ENCODE measurements at regions not wholly inside any gene's neighbourhood (a gene's known extent, or its start where the extent isn't known, plus 50 kb on each side); places are given as distances from the start of the nearest gene placed in this dataset.

GRCh38 chr7:86002858-86003257, 640.9 kb upstream of the GRM3 start:
- Histone ChIP-seq H3K27me3 (no peaks in the 10 kb centered on the region), H3K4me3 (no peak overlapping the region), H3K4me1 (no peaks in the 10 kb centered on the region), H3K27ac (no peak overlapping the region), H3K9me3 (peaks cover 0 to 42% of the 10 kb centered on the region in 2 donors), H3K36me3 (no peaks in the 10 kb centered on the region)
- intact Hi-C loops (cut with DNase I), result no loop called here
- DNase-seq, result no peak
- TF ChIP-seq, protein P1, sequence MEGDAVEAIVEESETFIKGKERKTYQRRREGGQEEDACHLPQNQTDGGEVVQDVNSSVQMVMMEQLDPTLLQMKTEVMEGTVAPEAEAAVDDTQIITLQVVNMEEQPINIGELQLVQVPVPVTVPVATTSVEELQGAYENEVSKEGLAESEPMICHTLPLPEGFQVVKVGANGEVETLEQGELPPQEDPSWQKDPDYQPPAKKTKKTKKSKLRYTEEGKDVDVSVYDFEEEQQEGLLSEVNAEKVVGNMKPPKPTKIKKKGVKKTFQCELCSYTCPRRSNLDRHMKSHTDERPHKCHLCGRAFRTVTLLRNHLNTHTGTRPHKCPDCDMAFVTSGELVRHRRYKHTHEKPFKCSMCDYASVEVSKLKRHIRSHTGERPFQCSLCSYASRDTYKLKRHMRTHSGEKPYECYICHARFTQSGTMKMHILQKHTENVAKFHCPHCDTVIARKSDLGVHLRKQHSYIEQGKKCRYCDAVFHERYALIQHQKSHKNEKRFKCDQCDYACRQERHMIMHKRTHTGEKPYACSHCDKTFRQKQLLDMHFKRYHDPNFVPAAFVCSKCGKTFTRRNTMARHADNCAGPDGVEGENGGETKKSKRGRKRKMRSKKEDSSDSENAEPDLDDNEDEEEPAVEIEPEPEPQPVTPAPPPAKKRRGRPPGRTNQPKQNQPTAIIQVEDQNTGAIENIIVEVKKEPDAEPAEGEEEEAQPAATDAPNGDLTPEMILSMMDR (IDR thresholded peaks at IDR 0.05), result no peak
- ATAC-seq, result no peak

DNA sequence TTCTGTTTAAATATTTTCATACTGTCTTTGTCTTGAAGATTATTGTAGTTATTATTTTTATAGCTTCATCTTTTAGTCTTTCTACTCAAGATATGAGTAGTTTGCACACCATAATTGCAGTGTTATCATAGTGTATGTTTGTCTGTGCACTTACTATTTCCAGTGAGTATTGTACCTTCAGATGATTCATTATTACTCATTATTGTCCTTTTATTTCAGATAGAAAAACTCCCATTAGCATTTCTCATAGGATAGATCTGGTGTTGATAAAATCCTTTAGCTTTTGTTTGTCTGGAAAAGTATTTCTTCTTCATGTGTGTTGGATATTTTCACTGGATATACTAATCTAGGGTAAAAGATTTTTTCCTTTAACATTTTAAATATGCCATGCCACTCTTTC, 646.2 kb upstream of the GRM3 start:
- no peaks in the 10 kb centered on the region for H3K4me1 ChIP-seq
- TF ChIP-seq, protein P1 (IDR thresholded peaks at IDR 0.05), result no peak

GRCh38 chr7:85995101-85995500, 648.6 kb upstream of the GRM3 start:
- TF ChIP-seq, protein P1 (IDR thresholded peaks at IDR 0.05), result no peak
- intact Hi-C loops (cut with DNase I), result no loop called here

More for the DNA sequence above, 646.2 kb upstream of the GRM3 start:
- no peak for ATAC-seq
- no peak for DNase-seq
- H3K36me3 ChIP-seq, result no peaks in the 10 kb centered on the region
- intact Hi-C loops (cut with DNase I), result no loop called here
- H3K9me3 ChIP-seq, result peaks cover 0 to 49% of the 10 kb centered on the region in 2 donors
- no peak overlapping the region for H3K27ac ChIP-seq
- H3K4me3 ChIP-seq, result no peak overlapping the region
- no peaks in the 10 kb centered on the region for H3K27me3 ChIP-seq

GRCh38 chr7:85980740-85981139, 663.0 kb upstream of the GRM3 start:
- Histone ChIP-seq H3K4me3 (no peak overlapping the region), H3K9me3 (peaks cover 0 to 5% of the 10 kb centered on the region in 2 donors), H3K27me3 (no peaks in the 10 kb centered on the region), H3K36me3 (no peaks in the 10 kb centered on the region), H3K4me1 (no peaks in the 10 kb centered on the region), H3K27ac (no peak overlapping the region)
- intact Hi-C loops (cut with DNase I), result no loop called here
- DNase-seq, result no peak
- no peak for ATAC-seq
- TF ChIP-seq, protein P1 (IDR thresholded peaks at IDR 0.05), result no peak

More at GRCh38 chr7:85995101-85995500, 648.6 kb upstream of the GRM3 start:
- ATAC-seq (no peak), DNase-seq (no peak)
- no peaks in the 10 kb centered on the region for H3K4me1 ChIP-seq
- H3K9me3 ChIP-seq, result peaks cover 0 to 28% of the 10 kb centered on the region in 2 donors
- no peaks in the 10 kb centered on the region for H3K36me3 ChIP-seq
- no peak overlapping the region for H3K27ac ChIP-seq
- no peaks in the 10 kb centered on the region for H3K27me3 ChIP-seq
- no peak overlapping the region for H3K4me3 ChIP-seq

GRCh38 chr7:85974176-85974575, 669.5 kb upstream of the GRM3 start:
- TF ChIP-seq, protein P1 (IDR thresholded peaks at IDR 0.05), result no peak
- no peak for ATAC-seq

More at GRCh38 chr7:85974176-85974575, 669.5 kb upstream of the GRM3 start:
- Histone ChIP-seq H3K9me3 (peaks cover 0 to 11% of the 10 kb centered on the region in 2 donors), H3K4me3 (no peak overlapping the region), H3K36me3 (no peaks in the 10 kb centered on the region), H3K27ac (no peak overlapping the region), H3K4me1 (no peaks in the 10 kb centered on the region), H3K27me3 (no peaks in the 10 kb centered on the region)
- no peak for DNase-seq
- intact Hi-C loops (cut with DNase I), result no loop called here
